GM13976 (cell line): ENCODE measurements at regions not wholly inside any gene's neighbourhood (a gene's known extent, or its start where the extent isn't known, plus 50 kb on each side); places are given as distances from the start of the nearest gene placed in this dataset.

ENCODE experiments used
- DNase-seq: peaks from one replicate; pipeline ENCODE4 v3.0.0; 2012; ENCODE audit warnings: low spot score
- in situ Hi-C: fragments of 300-500 bp; cut with MboI; formaldehyde crosslinking; loops from one replicate; pipeline ENCODE4 v1.12.0; 2022; ENCODE audit warnings: low sequenced_read_pairs, mixed read lengths, inconsistent platforms; ENCODE audit not compliant: unreplicated experiment
- TF ChIP-seq, protein P1 (sequence below): IDR thresholded peaks from 2 replicates; pipeline ENCODE4 v1.5.1; 2012; ENCODE audit warnings: borderline replicate concordance, mild to moderate bottlenecking; ENCODE audit not compliant: insufficient read depth; ENCODE audit errors: extremely low read depth, missing control alignments, control extremely low read depth

DNA sequence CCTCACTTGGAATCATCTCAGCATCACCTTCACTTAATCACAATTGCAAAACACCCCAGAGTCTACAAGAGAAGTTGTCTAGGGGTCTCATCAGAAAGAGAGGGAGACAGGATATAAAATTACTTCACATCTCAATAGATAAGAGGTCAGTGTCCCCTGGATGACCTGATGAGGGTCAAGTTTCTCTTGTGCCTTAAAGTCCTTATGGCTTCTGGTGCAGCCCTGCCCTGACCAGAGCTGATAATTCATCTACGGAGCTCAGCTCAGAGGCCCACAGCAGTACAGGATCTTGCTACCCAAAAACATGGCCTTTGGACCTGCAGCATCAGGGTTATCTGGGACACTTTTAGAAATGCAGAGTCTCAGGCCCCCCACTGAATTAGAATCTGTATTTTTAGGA, 111.1 kb upstream of the GLI3 start:
- TF ChIP-seq, protein P1, sequence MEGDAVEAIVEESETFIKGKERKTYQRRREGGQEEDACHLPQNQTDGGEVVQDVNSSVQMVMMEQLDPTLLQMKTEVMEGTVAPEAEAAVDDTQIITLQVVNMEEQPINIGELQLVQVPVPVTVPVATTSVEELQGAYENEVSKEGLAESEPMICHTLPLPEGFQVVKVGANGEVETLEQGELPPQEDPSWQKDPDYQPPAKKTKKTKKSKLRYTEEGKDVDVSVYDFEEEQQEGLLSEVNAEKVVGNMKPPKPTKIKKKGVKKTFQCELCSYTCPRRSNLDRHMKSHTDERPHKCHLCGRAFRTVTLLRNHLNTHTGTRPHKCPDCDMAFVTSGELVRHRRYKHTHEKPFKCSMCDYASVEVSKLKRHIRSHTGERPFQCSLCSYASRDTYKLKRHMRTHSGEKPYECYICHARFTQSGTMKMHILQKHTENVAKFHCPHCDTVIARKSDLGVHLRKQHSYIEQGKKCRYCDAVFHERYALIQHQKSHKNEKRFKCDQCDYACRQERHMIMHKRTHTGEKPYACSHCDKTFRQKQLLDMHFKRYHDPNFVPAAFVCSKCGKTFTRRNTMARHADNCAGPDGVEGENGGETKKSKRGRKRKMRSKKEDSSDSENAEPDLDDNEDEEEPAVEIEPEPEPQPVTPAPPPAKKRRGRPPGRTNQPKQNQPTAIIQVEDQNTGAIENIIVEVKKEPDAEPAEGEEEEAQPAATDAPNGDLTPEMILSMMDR, result no peak
- no peak for DNase-seq
- in situ Hi-C loops, result no loop called here

DNA sequence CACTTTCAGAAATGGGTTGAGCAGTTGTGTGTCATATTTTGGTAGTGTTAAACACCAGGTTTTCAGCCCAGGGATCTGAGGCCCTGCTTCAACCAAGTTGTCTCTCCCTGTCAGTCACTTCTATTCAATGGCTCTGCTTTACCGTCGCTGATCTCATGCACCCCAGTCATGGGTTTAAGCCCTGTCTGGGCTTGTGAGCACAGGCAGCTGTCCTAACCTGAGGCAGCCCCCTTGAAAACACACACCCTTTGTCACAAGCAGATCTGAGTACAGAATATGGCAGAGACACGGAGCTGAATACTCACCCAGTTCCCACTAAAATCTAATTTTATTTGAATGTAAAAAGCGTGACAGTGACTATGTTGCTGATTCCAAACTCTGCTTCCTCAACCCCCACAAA, 110.6 kb upstream of the GLI3 start:
- no peak for DNase-seq
- in situ Hi-C loops, result no loop called here
- TF ChIP-seq, protein P1, result no peak

DNA sequence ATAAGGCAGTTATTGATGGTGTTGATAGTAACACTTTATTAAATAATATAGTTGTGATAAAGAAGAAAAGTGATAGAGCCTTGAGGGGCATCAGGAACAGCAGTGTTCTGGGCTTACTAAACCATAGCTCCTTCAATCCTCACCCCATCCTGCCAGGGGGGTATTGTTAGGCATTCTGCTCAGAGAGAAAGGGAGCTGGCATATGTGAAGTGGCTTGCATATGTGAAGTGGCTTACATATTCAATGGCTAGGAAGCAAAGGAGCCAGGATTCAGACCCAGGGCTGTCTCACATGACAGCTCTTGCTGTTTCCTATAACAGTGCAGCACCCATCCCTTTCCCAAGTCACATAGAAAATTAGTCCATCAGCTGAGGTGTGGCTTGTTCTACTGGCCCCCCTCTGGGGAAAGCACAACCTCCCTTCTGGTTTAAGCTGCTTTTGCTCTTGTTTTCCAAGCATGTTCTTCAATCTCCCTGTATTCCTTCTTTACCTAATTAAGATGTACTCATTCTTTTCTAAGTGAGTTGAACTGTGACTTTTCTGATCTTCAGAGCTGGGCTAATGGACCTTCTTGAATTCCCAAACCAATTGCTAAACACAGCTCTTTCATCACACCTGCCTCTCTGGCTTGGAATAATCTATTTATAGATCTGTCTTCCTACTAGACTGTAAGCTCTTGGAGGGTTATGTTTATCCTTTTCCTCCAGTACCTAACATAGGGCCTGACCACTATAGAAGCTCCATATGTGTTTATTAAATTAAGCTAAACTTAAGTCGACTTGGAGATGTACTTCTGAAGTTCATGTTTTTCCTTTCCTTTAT, 108.7 kb upstream of the GLI3 start:
- no peak for DNase-seq
- in situ Hi-C loops, result no loop called here
- TF ChIP-seq, protein P1, result no peak

DNA sequence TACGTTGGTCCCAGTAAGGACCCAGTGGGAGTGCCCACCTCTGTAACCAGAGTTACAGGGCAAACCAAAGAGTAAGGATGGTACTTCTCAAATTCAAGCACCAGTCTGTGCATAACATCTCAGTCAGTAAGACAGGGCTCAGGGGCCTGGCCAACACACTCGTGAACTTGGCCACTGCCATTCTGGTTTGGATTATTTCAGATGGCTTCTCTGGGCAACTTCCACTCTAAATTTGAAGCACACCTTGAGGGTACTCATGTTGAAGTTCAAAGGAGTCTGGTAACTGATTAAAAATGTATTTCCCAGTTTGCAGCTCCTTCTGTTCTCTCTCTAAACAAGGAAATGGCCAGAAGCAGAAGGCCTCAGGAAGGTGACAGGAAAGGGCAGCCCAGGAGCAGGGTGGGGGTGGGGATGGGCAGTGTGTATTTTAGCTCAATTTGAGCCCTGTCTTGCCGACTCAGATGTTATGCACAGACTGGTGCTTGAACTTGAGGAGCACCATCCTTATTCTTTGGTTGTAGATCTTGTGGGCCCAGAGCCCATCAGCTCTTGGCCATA, 107.3 kb upstream of the GLI3 start:
- in situ Hi-C loops, result no loop called here
- TF ChIP-seq, protein P1, result no peak
- DNase-seq, result no peak

DNA sequence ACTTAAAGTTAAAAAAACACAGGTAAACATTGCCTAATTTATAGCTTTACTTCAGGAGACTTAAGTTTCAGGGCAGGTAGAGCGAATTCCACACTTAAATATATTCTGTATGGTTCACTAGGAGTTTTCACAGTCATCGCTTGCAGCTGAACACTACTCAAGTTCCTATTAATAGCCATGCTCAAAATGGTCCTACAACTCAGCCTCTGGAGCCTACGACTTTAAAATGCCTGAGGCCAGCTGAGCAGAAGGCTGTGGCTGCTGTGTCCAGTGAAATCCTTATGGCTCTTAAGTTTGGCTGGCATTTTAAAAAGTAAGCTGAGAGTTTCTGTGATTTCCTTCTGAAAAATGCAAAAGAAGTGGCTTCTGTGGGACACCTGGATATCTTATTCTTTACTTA, 105.4 kb upstream of the GLI3 start:
- in situ Hi-C loops, result no loop called here
- TF ChIP-seq, protein P1, result no peak

DNA sequence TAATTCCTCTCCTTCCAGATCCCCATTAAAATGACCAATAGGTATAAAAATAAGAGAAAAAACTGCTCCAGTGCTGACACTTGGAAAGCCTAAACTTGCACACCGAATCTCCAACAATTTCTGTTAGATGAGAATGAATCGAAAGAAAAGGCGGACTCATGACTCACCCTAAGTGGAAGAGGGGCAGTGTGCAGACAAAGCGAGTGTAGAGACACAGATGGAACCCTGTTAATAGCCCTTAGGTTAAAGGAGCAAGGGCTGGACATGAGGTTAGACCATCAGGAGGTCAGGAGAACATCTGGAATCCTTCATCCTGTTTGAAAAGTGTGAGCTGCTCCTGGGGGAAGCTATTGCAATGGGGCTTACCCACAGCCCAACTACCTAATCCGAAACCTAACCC, 103.4 kb upstream of the GLI3 start:
- no peak for DNase-seq
- TF ChIP-seq, protein P1, result no peak
- in situ Hi-C loops, result no loop called here

More for the DNA sequence above, 105.4 kb upstream of the GLI3 start:
- DNase-seq, result no peak
